Neural progenitor cell (in vitro differentiated cells): ENCODE measurements at regions not wholly inside any gene's neighbourhood (a gene's known extent, or its start where the extent isn't known, plus 50 kb on each side); places are given as distances from the start of the nearest gene placed in this dataset.

Experiments used
- CTCF ChIP-seq: fragments of 200-600 bp; sonication (generic); IDR thresholded peaks from 2 replicates; pipeline ENCODE4 v1.5.1; 2017; ENCODE audit warnings: antibody characterized with exemption, mild to moderate bottlenecking
- EZH2 ChIP-seq: fragments of 200-600 bp; sonication (generic); IDR thresholded peaks from 2 replicates; pipeline ENCODE4 v1.6.1; 2017; ENCODE audit warnings: antibody characterized with exemption, mild to moderate bottlenecking, moderate library complexity
- EZH2phosphoT487 ChIP-seq: fragments of 200-600 bp; sonication (generic); IDR thresholded peaks from 2 replicates; pipeline ENCODE4 v1.6.1; 2017; ENCODE audit warnings: antibody characterized with exemption

DNA sequence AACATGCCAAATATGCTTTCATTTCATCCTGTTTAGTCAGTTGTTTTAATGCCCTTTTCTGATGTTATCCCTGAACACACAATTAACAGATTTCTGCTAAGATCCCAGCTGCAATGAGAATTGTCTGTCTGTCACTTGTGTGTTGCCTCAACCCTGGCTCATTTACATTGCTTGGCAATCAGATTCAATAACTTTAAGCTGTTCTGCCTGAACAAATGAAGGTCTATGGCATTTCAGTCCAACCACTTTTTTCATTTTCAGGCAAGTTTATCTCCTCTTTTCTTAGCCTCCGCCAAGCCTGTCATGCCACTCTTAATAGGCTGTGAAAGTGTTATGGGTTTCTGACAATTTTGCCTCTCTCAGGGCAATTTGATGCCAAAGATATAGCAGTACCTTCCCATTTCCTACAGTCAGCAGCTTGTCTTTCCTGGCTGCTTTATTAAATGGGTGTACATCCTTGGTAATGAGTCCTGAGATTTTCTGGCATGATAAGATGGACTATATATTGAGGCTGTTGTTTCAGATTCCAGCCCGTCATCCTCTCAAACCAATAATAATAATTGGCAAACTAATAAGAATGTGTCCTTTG lies 68.7 kb upstream of the ADAMTS9 start:
- TF ChIP-seq CTCF = no peak
- no peak for TF ChIP-seq EZH2
- TF ChIP-seq EZH2phosphoT487 = no peak
